PC-9 (cell line): ENCODE measurements at regions not wholly inside any gene's neighbourhood (a gene's known extent, or its start where the extent isn't known, plus 50 kb on each side); places are given as distances from the start of the nearest gene placed in this dataset.

Experiments used
- BruUV-seq: library from RNA; stranded (reverse); fragments of 400-500 nt; replicated peaks from 2 replicates; lab custom pipeline; 2021; lab: Mats Ljungman, UMichigan
- CTCF ChIA-PET: fragments of 300-600 bp; sonication (Branson Sonifier 250); formaldehyde crosslinking; loops from one replicate; lab custom pipeline; 2022; ENCODE audit warnings: antibody characterized with exemption; lab: Charles Lee
- POLR2A ChIA-PET: fragments of 300-600 bp; sonication (Branson Sonifier 250); formaldehyde crosslinking; loops from one replicate; lab custom pipeline; 2022; ENCODE audit warnings: antibody characterized with exemption; ENCODE audit not compliant: unreplicated experiment; lab: Charles Lee
- DNase-seq, 2 experiments: peaks; one replicate each; pipeline versions ENCODE4 v3.0.0 to v3.0.0-alpha.2; 2015 to 2022; ENCODE audit warnings: mixed read lengths in 1 of 2
- H2AFZ ChIP-seq: fragments of 200-600 bp; sonication (generic); 2 replicates; pipeline ENCODE4 v1.8.1; 2017; ENCODE audit warnings: antibody characterized with exemption
- H3F3A ChIP-seq: fragments of 200-600 bp; sonication (generic); 2 replicates; pipeline ENCODE4 v1.8.1; 2017; ENCODE audit warnings: antibody characterized with exemption, mild to moderate bottlenecking, low read depth; ENCODE audit not compliant: insufficient read depth
- H3K27ac ChIP-seq: fragments of 200-600 bp; sonication (generic); 2 replicates; pipeline ENCODE4 v1.6.1; 2016; ENCODE audit warnings: mixed run types
- H3K27me3 ChIP-seq: fragments of 200-600 bp; sonication (generic); 2 replicates; pipeline ENCODE4 v1.6.1; 2016; ENCODE audit warnings: low read depth, mixed run types; ENCODE audit not compliant: insufficient read depth
- H3K36me3 ChIP-seq: fragments of 200-600 bp; sonication (generic); 2 replicates; pipeline ENCODE4 v1.6.1; 2016; ENCODE audit warnings: low read depth, mixed run types
- H3K4me1 ChIP-seq: fragments of 200-600 bp; sonication (generic); replicated peaks from 2 replicates; pipeline ENCODE4 v1.6.1; 2016; ENCODE audit warnings: mixed run types; ENCODE audit not compliant: insufficient read depth
- H3K4me2 ChIP-seq: fragments of 200-600 bp; sonication (generic); 2 replicates; pipeline ENCODE4 v1.6.1; 2017; ENCODE audit warnings: mixed run types
- H3K4me3 ChIP-seq: fragments of 200-600 bp; sonication (generic); 2 replicates; pipeline ENCODE4 v1.6.1; 2016; ENCODE audit warnings: mixed run types
- H3K79me2 ChIP-seq: fragments of 200-600 bp; sonication (generic); 2 replicates; pipeline ENCODE4 v1.6.1; 2017; ENCODE audit warnings: low read depth, mixed run types
- H3K9me2 ChIP-seq: fragments of 200-600 bp; sonication (generic); 2 replicates; pipeline ENCODE4 v1.8.1; 2017; ENCODE audit warnings: mild to moderate bottlenecking; ENCODE audit not compliant: insufficient read depth
- H3K9me3 ChIP-seq: fragments of 200-600 bp; sonication (generic); 2 replicates; pipeline ENCODE4 v1.8.1; 2016; ENCODE audit warnings: low read depth; ENCODE audit not compliant: insufficient read depth
- H4K20me1 ChIP-seq: fragments of 200-600 bp; sonication (generic); 2 replicates; pipeline ENCODE4 v1.8.1; 2017; ENCODE audit not compliant: insufficient read depth
- CTCF ChIP-seq: fragments of 200-600 bp; sonication (generic); conservative IDR thresholded peaks from 2 replicates; pipeline ENCODE4 v1.6.1; 2017; ENCODE audit warnings: mixed run types, antibody characterized with exemption, mild to moderate bottlenecking, moderate library complexity
- EZH2 ChIP-seq: fragments of 200-600 bp; sonication (generic); IDR thresholded peaks from 2 replicates; pipeline ENCODE4 v1.8.0; 2017; ENCODE audit warnings: antibody characterized with exemption, low read depth
- intact Hi-C: fragments of 100-400 bp; cut with micrococcal nuclease; formaldehyde crosslinking; loops from one replicate; pipeline ENCODE4 v1.10.0; 2022; ENCODE audit not compliant: unreplicated experiment

DNA sequence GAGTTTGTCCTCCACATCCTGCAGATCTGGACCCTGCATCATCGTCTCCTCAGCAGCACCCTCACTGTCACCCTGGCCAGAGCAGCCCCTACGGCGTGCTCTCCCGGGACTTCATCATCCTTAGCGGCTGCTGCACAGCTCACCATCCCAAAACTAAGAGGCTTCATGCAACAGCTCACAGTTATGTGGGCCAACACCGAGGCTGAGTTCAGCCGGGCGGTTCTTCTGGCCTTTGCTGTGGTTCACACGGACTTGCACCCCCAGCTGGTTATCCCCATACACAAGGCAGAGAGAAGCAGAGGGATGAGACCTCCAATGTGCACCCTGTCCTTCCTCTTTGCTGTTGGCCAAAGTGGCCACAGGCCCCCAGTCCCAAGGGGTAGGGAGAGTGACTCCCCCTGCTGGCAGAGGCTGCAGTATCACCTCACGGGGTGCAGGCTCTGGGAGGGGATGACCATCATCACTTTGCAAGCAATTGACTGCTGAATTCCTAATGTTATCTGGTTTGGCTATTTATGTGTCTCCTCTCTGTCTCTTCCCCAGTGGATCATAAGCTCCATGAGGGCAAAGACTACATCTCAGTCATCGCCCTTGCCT, 276.8 kb downstream of the BRD1 start:
- H3K9me2 ChIP-seq = no peaks in the 10 kb centered on the region
- H3K9me3 ChIP-seq = no peaks in the 10 kb centered on the region
- H3F3A ChIP-seq = peaks cover 9% of the 10 kb centered on the region; the same call in 1 of the 2 replicates
- no peaks in the 10 kb centered on the region for H3K79me2 ChIP-seq
- H3K27ac ChIP-seq = no peak overlapping the region
- H2AFZ ChIP-seq = no peak overlapping the region
- no TSS peak for BruUV-seq
- intact Hi-C loops = no loop called here
- H4K20me1 ChIP-seq = no peaks in the 10 kb centered on the region
- H3K4me3 ChIP-seq = no peak overlapping the region
- no peak overlapping the region for H3K4me2 ChIP-seq
- ChIA-PET POLR2A (no interaction called here), CTCF (no interaction called here)
- peaks cover 98% of the 10 kb centered on the region for H3K27me3 ChIP-seq
- DNase-seq = no peak
- peaks cover 31% of the 10 kb centered on the region for H3K4me1 ChIP-seq
- TF ChIP-seq CTCF (peak; percentile 52; the same call in 1 of the 2 replicates), EZH2 (no peak)
- H3K36me3 ChIP-seq = no peaks in the 10 kb centered on the region

- Histone ChIP-seq H3K4me1 (peaks cover 31% of the 10 kb centered on the region), H3K9me3 (no peaks in the 10 kb centered on the region), H3K36me3 (no peaks in the 10 kb centered on the region), H3K4me3 (no peak overlapping the region), H3F3A (peaks cover 9% of the 10 kb centered on the region; the same call in 1 of the 2 replicates), H3K4me2 (no peak overlapping the region), H3K27me3 (peaks cover 98% of the 10 kb centered on the region), H2AFZ (no peak overlapping the region), H3K79me2 (no peaks in the 10 kb centered on the region), H3K27ac (no peak overlapping the region), H4K20me1 (no peaks in the 10 kb centered on the region), H3K9me2 (no peaks in the 10 kb centered on the region)
- CTCF ChIA-PET = no interaction called here
- DNase-seq = no peak
- no TSS peak for BruUV-seq
- intact Hi-C loops = no loop called here
- POLR2A ChIA-PET = no interaction called here
- no peak for TF ChIP-seq EZH2
- no peak for TF ChIP-seq CTCF
These were observed 277.6 kb downstream of the BRD1 start for GRCh38 chr22:49550141-49550430.

GRCh38 chr22:49549256-49550140, 278.2 kb downstream of the BRD1 start:
- no peak overlapping the region for H3K27ac ChIP-seq
- DNase-seq = no peak
- H2AFZ ChIP-seq = no peak overlapping the region
- peak overlapping the region; percentile 72 for H3K4me2 ChIP-seq
- CTCF ChIA-PET = no interaction called here
- H3F3A ChIP-seq = peaks cover 9% of the 10 kb centered on the region; the same call in 1 of the 2 replicates
- POLR2A ChIA-PET = no interaction called here
- intact Hi-C loops = no loop called here
- H3K4me3 ChIP-seq = no peak overlapping the region
- TF ChIP-seq CTCF = no peak
- no peak for TF ChIP-seq EZH2
- no peaks in the 10 kb centered on the region for H3K9me3 ChIP-seq
- H3K9me2 ChIP-seq = no peaks in the 10 kb centered on the region
- no TSS peak for BruUV-seq
- H3K36me3 ChIP-seq = no peaks in the 10 kb centered on the region
- H4K20me1 ChIP-seq = no peaks in the 10 kb centered on the region
- peaks cover 98% of the 10 kb centered on the region for H3K27me3 ChIP-seq
- H3K79me2 ChIP-seq = no peaks in the 10 kb centered on the region
- peaks cover 31% of the 10 kb centered on the region for H3K4me1 ChIP-seq
